ENCODE measurements at regions not wholly inside any gene's neighbourhood (a gene's known extent, or its start where the extent isn't known, plus 50 kb on each side); places are given as distances from the start of the nearest gene placed in this dataset.

- ChIA-PET POLR2A (no interaction called here), CTCF (no interaction called here)
- TF ChIP-seq CTCF (IDR thresholded peaks at IDR 0.05; ENCODE audit: insufficient read depth, low read length, missing control alignments), result no peak
- no peak for DNase-seq (ENCODE audit: low read depth, low spot score)
- no peak overlapping the region for H3K4me3 ChIP-seq (ENCODE audit: low read depth, low read length)
Observed at GRCh38 chrX:69305333-69306062, 140.2 kb upstream of the PJA1 start.

- no peak overlapping the region for H3K4me3 ChIP-seq (ENCODE audit: low read depth, low read length)
- TF ChIP-seq CTCF (IDR thresholded peaks at IDR 0.05; ENCODE audit: insufficient read depth, low read length, missing control alignments), result no peak
- DNase-seq (ENCODE audit: low read depth, low spot score), result no peak
- POLR2A ChIA-PET, result no interaction called here
- CTCF ChIA-PET, result no interaction called here
Observed at GRCh38 chrX:69303231-69303630, 138.0 kb upstream of the PJA1 start.

- ChIA-PET CTCF (interaction anchor here (0.8 to 1.4 kb wide), 3 partner anchors 15 to 473 kb away, joined by 3 to 4 read pairs (median 4); no protein-coding TSS in a partner anchor), POLR2A (no interaction called here)
- H3K4me3 ChIP-seq (ENCODE audit: low read depth, low read length), result no peak overlapping the region
- no peak for TF ChIP-seq CTCF (IDR thresholded peaks at IDR 0.05; ENCODE audit: insufficient read depth, low read length, missing control alignments)
- no peak for DNase-seq (ENCODE audit: low read depth, low spot score)
Observed at GRCh38 chrX:69299951-69300714, 134.9 kb upstream of the PJA1 start.

GRCh38 chrX:69299285-69299684 is 134.0 kb upstream of the PJA1 start:
- POLR2A ChIA-PET, result no interaction called here
- DNase-seq (ENCODE audit: low read depth, low spot score), result no peak
- TF ChIP-seq CTCF (IDR thresholded peaks at IDR 0.05; ENCODE audit: insufficient read depth, low read length, missing control alignments), result no peak
- no peak overlapping the region for H3K4me3 ChIP-seq (ENCODE audit: low read depth, low read length)
- CTCF ChIA-PET, result interaction anchor here (1.2 to 1.4 kb wide), 2 partner anchors 14 to 88 kb away, joined by 4 read pairs; no protein-coding TSS in a partner anchor

- H3K4me3 ChIP-seq (ENCODE audit: low read depth, low read length), result no peak overlapping the region
- CTCF ChIA-PET, result interaction anchor here (1.4 kb wide), 1 partner anchor 14 kb away, joined by 4 read pairs; no protein-coding TSS in a partner anchor
- TF ChIP-seq CTCF (IDR thresholded peaks at IDR 0.05; ENCODE audit: insufficient read depth, low read length, missing control alignments), result no peak
- DNase-seq (ENCODE audit: low read depth, low spot score), result no peak
- POLR2A ChIA-PET, result no interaction called here
Observed at GRCh38 chrX:69298466-69299140, 133.3 kb upstream of the PJA1 start.

GRCh38 chrX:69297506-69297905 is 132.3 kb upstream of the PJA1 start:
- ChIA-PET CTCF (no interaction called here), POLR2A (no interaction called here)
- no peak overlapping the region for H3K4me3 ChIP-seq (ENCODE audit: low read depth, low read length)
- no peak for DNase-seq (ENCODE audit: low read depth, low spot score)
- TF ChIP-seq CTCF (IDR thresholded peaks at IDR 0.05; ENCODE audit: insufficient read depth, low read length, missing control alignments), result no peak
